ENCODE measurements at regions not wholly inside any gene's neighbourhood (a gene's known extent, or its start where the extent isn't known, plus 50 kb on each side); places are given as distances from the start of the nearest gene placed in this dataset.

DNA sequence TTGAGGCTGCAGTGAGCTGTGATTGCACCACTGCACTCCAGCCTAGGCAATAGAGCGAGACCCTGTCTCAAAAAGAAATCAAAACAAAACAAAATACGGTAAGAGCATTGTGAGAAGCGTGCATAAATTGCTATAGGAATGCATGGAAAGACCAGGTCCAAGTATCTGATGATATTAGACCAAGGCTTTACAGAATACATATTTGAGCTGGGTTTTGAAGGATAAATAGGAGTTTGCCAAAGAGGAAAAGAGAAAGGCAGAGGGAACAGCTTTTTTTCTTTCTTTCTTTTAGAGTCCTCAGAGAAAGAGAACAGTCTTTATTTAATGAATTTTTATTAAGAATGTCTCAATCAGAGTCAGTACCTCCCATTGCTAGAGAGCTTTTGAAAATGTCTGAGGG lies 79.5 kb upstream of the PRPS1 start:
- Histone ChIP-seq H3K27ac (ENCODE audit: low read depth, low read length, poor library complexity, severe bottlenecking) (no peak overlapping the region), H2AFZ (ENCODE audit: low read length) (no peak overlapping the region), H3K4me1 (ENCODE audit: insufficient read depth, low read length, poor library complexity, severe bottlenecking) (no peaks in the 10 kb centered on the region), H4K20me1 (ENCODE audit: insufficient read depth, low read length) (no peaks in the 10 kb centered on the region), H3K36me3 (ENCODE audit: insufficient read depth, low read length) (peaks cover 12% of the 10 kb centered on the region; the same call in 1 of the 2 replicates), H3K9me2 (ENCODE audit: insufficient read depth, low read length) (no peaks in the 10 kb centered on the region), H3K4me3 (ENCODE audit: low read depth, low read length, poor library complexity, severe bottlenecking) (no peak overlapping the region), H3K4me2 (ENCODE audit: low read length) (no peak overlapping the region), H3K9me3 (ENCODE audit: low read length) (no peaks in the 10 kb centered on the region), H3K79me2 (ENCODE audit: insufficient read depth, low read depth, low read length) (no peaks in the 10 kb centered on the region)
- no peak for TF ChIP-seq EZH2phosphoT487 (IDR thresholded peaks at IDR 0.05; ENCODE audit: borderline replicate concordance, low read depth, low read length)
- no peak for TF ChIP-seq CTCF (conservative IDR thresholded peaks at IDR 0.05; ENCODE audit: low read length)
- no peak for DNase-seq (ENCODE audit: low spot score)
- TSS peak; percentile 36 for BruUV-seq (replicated peaks)
- CTCF ChIA-PET (ENCODE audit: unreplicated experiment), result no interaction called here
- POLR2A ChIA-PET, result no interaction called here
- intact Hi-C loops (cut with micrococcal nuclease; ENCODE audit: unreplicated experiment), result no loop called here

DNA sequence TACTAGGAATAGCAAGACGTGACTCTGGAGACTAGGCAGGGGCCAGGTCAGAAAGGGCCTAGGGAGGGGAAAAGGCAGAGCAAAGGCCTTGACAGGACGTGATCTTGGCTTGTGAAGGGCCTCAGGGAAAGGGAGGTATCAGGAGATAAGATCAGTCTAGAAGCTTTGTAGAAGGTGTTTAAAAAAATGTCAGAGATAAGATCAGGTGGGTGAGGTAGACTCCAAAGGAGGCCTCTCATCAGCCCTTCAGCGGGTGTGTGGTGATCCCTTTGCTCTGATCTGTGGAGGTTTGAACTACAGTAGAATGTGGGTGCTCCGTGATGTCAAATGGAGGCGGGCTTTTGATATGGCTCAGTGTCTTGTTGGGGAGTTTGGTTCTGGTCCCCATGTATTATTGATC lies 78.8 kb upstream of the PRPS1 start:
- ChIA-PET POLR2A (no interaction called here), CTCF (ENCODE audit: unreplicated experiment) (no interaction called here)
- DNase-seq (ENCODE audit: low spot score), result no peak
- TF ChIP-seq CTCF (conservative IDR thresholded peaks at IDR 0.05; ENCODE audit: low read length) (no peak), EZH2phosphoT487 (IDR thresholded peaks at IDR 0.05; ENCODE audit: borderline replicate concordance, low read depth, low read length) (no peak)
- H3K4me2 ChIP-seq (ENCODE audit: low read length), result no peak overlapping the region
- H3K79me2 ChIP-seq (ENCODE audit: insufficient read depth, low read depth, low read length), result no peaks in the 10 kb centered on the region
- H3K9me2 ChIP-seq (ENCODE audit: insufficient read depth, low read length), result no peaks in the 10 kb centered on the region
- intact Hi-C loops (cut with micrococcal nuclease; ENCODE audit: unreplicated experiment), result no loop called here
- H3K4me3 ChIP-seq (ENCODE audit: low read depth, low read length, poor library complexity, severe bottlenecking), result no peak overlapping the region
- peaks cover 19% of the 10 kb centered on the region; the same call in 1 of the 2 replicates for H3K36me3 ChIP-seq (ENCODE audit: insufficient read depth, low read length)
- no peak overlapping the region for H2AFZ ChIP-seq (ENCODE audit: low read length)
- no peaks in the 10 kb centered on the region for H3K4me1 ChIP-seq (ENCODE audit: insufficient read depth, low read length, poor library complexity, severe bottlenecking)
- H3K27ac ChIP-seq (ENCODE audit: low read depth, low read length, poor library complexity, severe bottlenecking), result no peak overlapping the region
- no TSS peak for BruUV-seq (replicated peaks)
- no peaks in the 10 kb centered on the region for H4K20me1 ChIP-seq (ENCODE audit: insufficient read depth, low read length)
- no peaks in the 10 kb centered on the region for H3K9me3 ChIP-seq (ENCODE audit: low read length)

GRCh38 chrX:107551546-107551945 lies 76.8 kb upstream of the PRPS1 start:
- Histone ChIP-seq H3K36me3 (ENCODE audit: insufficient read depth, low read length) (peaks cover 37% of the 10 kb centered on the region), H3K4me1 (ENCODE audit: insufficient read depth, low read length, poor library complexity, severe bottlenecking) (no peaks in the 10 kb centered on the region), H3K4me2 (ENCODE audit: low read length) (no peak overlapping the region), H3K9me2 (ENCODE audit: insufficient read depth, low read length) (no peaks in the 10 kb centered on the region), H3K79me2 (ENCODE audit: insufficient read depth, low read depth, low read length) (no peaks in the 10 kb centered on the region), H3K9me3 (ENCODE audit: low read length) (no peaks in the 10 kb centered on the region), H4K20me1 (ENCODE audit: insufficient read depth, low read length) (no peaks in the 10 kb centered on the region), H2AFZ (ENCODE audit: low read length) (no peak overlapping the region), H3K27ac (ENCODE audit: low read depth, low read length, poor library complexity, severe bottlenecking) (no peak overlapping the region), H3K4me3 (ENCODE audit: low read depth, low read length, poor library complexity, severe bottlenecking) (no peak overlapping the region)
- POLR2A ChIA-PET, result no interaction called here
- CTCF ChIA-PET (ENCODE audit: unreplicated experiment), result no interaction called here
- TF ChIP-seq CTCF (conservative IDR thresholded peaks at IDR 0.05; ENCODE audit: low read length), result no peak
- TF ChIP-seq EZH2phosphoT487 (IDR thresholded peaks at IDR 0.05; ENCODE audit: borderline replicate concordance, low read depth, low read length), result no peak
- BruUV-seq (replicated peaks), result no TSS peak
- no peak for DNase-seq (ENCODE audit: low spot score)
- intact Hi-C loops (cut with micrococcal nuclease; ENCODE audit: unreplicated experiment), result no loop called here
